ENCODE measurements at regions not wholly inside any gene's neighbourhood (a gene's known extent, or its start where the extent isn't known, plus 50 kb on each side); places are given as distances from the start of the nearest gene placed in this dataset.

GRCh38 chr2:217273162-217273561 lies 413.3 kb upstream of the TNP1 start:
- Mint-ChIP-seq H3K9me3 (ENCODE audit: unreplicated experiment) (peaks cover 5% of the 10 kb centered on the region), H3K4me1 (ENCODE audit: low read depth, unreplicated experiment) (peaks cover 14% of the 10 kb centered on the region), H3K27me3 (ENCODE audit: low read depth, unreplicated experiment) (peaks cover 29% of the 10 kb centered on the region), H3K27ac (ENCODE audit: unreplicated experiment) (no peak overlapping the region), H3K4me3 (ENCODE audit: unreplicated experiment) (no peak overlapping the region), H3K36me3 (ENCODE audit: low read depth, unreplicated experiment) (peaks cover 4% of the 10 kb centered on the region)
- no peak overlapping the region for H3K9ac ChIP-seq (ENCODE audit: low read length)
- no peaks in the 10 kb centered on the region for H3K79me2 ChIP-seq (ENCODE audit: insufficient read depth, low read length)
- no peaks in the 10 kb centered on the region for H3K27me3 ChIP-seq (ENCODE audit: insufficient read depth, low read length)
- no peak for TF ChIP-seq CTCF (IDR thresholded peaks at IDR 0.05; ENCODE audit: insufficient read depth, low read depth, low read length)
- no peak for TF ChIP-seq EZH2 (IDR thresholded peaks at IDR 0.05; ENCODE audit: insufficient read depth, low read length)
- FAIRE-seq (no peak), DNase-seq (ENCODE audit: low read depth) (no peak)
- H3K4me3 ChIP-seq (ENCODE audit: insufficient read depth, low read depth, low read length): no peak overlapping the region
- H3K36me3 ChIP-seq (ENCODE audit: insufficient read depth, low read length): no peaks in the 10 kb centered on the region
- no peak overlapping the region for H2AFZ ChIP-seq (ENCODE audit: low read depth, low read length)
- H3K4me1 ChIP-seq (ENCODE audit: insufficient read depth, low read length): peaks cover 12% of the 10 kb centered on the region
- H3K27ac ChIP-seq (ENCODE audit: low read depth, low read length): no peak overlapping the region
- no peaks in the 10 kb centered on the region for H4K20me1 ChIP-seq (ENCODE audit: insufficient read depth, low read length)
- no peak overlapping the region for H3K4me2 ChIP-seq (ENCODE audit: low read length)
- H3K9me3 ChIP-seq (ENCODE audit: insufficient read depth, low read depth, low read length): no peaks in the 10 kb centered on the region

- Mint-ChIP-seq H3K4me1 (ENCODE audit: low read depth, unreplicated experiment) (peaks cover 5% of the 10 kb centered on the region), H3K36me3 (ENCODE audit: low read depth, unreplicated experiment) (peaks cover 9% of the 10 kb centered on the region), H3K9me3 (ENCODE audit: unreplicated experiment) (peaks cover 17% of the 10 kb centered on the region), H3K27me3 (ENCODE audit: low read depth, unreplicated experiment) (peaks cover 29% of the 10 kb centered on the region), H3K4me3 (ENCODE audit: unreplicated experiment) (no peak overlapping the region), H3K27ac (ENCODE audit: unreplicated experiment) (no peak overlapping the region)
- peaks cover 3% of the 10 kb centered on the region for H3K9me3 ChIP-seq (ENCODE audit: insufficient read depth, low read depth, low read length)
- H3K27me3 ChIP-seq (ENCODE audit: insufficient read depth, low read length): no peaks in the 10 kb centered on the region
- H3K4me1 ChIP-seq (ENCODE audit: insufficient read depth, low read length): no peaks in the 10 kb centered on the region
- no peak overlapping the region for H3K4me2 ChIP-seq (ENCODE audit: low read length)
- H3K27ac ChIP-seq (ENCODE audit: low read depth, low read length): no peak overlapping the region
- no peaks in the 10 kb centered on the region for H4K20me1 ChIP-seq (ENCODE audit: insufficient read depth, low read length)
- no peak overlapping the region for H3K9ac ChIP-seq (ENCODE audit: low read length)
- H2AFZ ChIP-seq (ENCODE audit: low read depth, low read length): no peak overlapping the region
- FAIRE-seq (no peak), DNase-seq (ENCODE audit: low read depth) (no peak)
- no peaks in the 10 kb centered on the region for H3K36me3 ChIP-seq (ENCODE audit: insufficient read depth, low read length)
- H3K4me3 ChIP-seq (ENCODE audit: insufficient read depth, low read depth, low read length): no peak overlapping the region
- H3K79me2 ChIP-seq (ENCODE audit: insufficient read depth, low read length): no peaks in the 10 kb centered on the region
- TF ChIP-seq EZH2 (IDR thresholded peaks at IDR 0.05; ENCODE audit: insufficient read depth, low read length): no peak
- TF ChIP-seq CTCF (IDR thresholded peaks at IDR 0.05; ENCODE audit: insufficient read depth, low read depth, low read length): no peak
Observed at GRCh38 chr2:217271813-217272212, 411.9 kb upstream of the TNP1 start.

- no peak overlapping the region for H3K27ac ChIP-seq (ENCODE audit: low read depth, low read length)
- no peak overlapping the region for H3K4me3 Mint-ChIP-seq (ENCODE audit: unreplicated experiment)
- H2AFZ ChIP-seq (ENCODE audit: low read depth, low read length): no peak overlapping the region
- no peaks in the 10 kb centered on the region for H3K27me3 ChIP-seq (ENCODE audit: insufficient read depth, low read length)
- H3K4me1 ChIP-seq (ENCODE audit: insufficient read depth, low read length): no peaks in the 10 kb centered on the region
- H3K27ac Mint-ChIP-seq (ENCODE audit: unreplicated experiment): no peak overlapping the region
- peaks cover 19% of the 10 kb centered on the region for H3K9me3 Mint-ChIP-seq (ENCODE audit: unreplicated experiment)
- no peaks in the 10 kb centered on the region for H4K20me1 ChIP-seq (ENCODE audit: insufficient read depth, low read length)
- no peak for FAIRE-seq
- peaks cover 13% of the 10 kb centered on the region for H3K36me3 Mint-ChIP-seq (ENCODE audit: low read depth, unreplicated experiment)
- H3K4me3 ChIP-seq (ENCODE audit: insufficient read depth, low read depth, low read length): no peak overlapping the region
- no peaks in the 10 kb centered on the region for H3K36me3 ChIP-seq (ENCODE audit: insufficient read depth, low read length)
- H3K9me3 ChIP-seq (ENCODE audit: insufficient read depth, low read depth, low read length): peaks cover 3% of the 10 kb centered on the region
- no peak overlapping the region for H3K4me2 ChIP-seq (ENCODE audit: low read length)
- no peak for TF ChIP-seq CTCF (IDR thresholded peaks at IDR 0.05; ENCODE audit: insufficient read depth, low read depth, low read length)
- TF ChIP-seq EZH2 (IDR thresholded peaks at IDR 0.05; ENCODE audit: insufficient read depth, low read length): no peak
- H3K4me1 Mint-ChIP-seq (ENCODE audit: low read depth, unreplicated experiment): peaks cover 2% of the 10 kb centered on the region
- H3K27me3 Mint-ChIP-seq (ENCODE audit: low read depth, unreplicated experiment): peaks cover 29% of the 10 kb centered on the region
- no peaks in the 10 kb centered on the region for H3K79me2 ChIP-seq (ENCODE audit: insufficient read depth, low read length)
- H3K9ac ChIP-seq (ENCODE audit: low read length): no peak overlapping the region
- no peak for DNase-seq (ENCODE audit: low read depth)
Observed at GRCh38 chr2:217270485-217271121, 410.7 kb upstream of the TNP1 start.
